HG03442 (cell line): ENCODE measurements at regions not wholly inside any gene's neighbourhood (a gene's known extent, or its start where the extent isn't known, plus 50 kb on each side); places are given as distances from the start of the nearest gene placed in this dataset.

Experiments used
- ATAC-seq: cut with Tn5 transposase; IDR thresholded peaks from one replicate; pipeline ENCODE4 v1.9.1; 2021; ENCODE audit warnings: mild to moderate bottlenecking, moderate library complexity; ENCODE audit not compliant: unreplicated experiment

DNA sequence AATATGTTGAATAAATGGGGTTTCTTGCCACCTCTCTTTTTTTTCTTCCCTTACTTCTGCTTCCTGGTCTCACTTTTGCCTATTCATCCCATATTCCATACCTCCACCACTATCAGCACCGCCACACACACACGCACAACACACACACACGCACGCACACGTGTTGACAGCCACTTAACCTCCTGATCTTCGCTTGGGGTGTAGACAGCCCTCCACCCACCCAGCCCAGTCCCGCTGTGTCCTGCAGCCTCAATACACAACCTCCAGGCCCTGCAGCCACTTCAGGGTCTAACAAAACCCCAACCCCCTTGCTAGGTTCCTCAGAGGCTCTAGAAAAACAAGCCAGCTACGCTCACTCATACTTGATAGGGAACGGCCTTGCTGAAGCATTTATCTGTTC, 72.3 kb downstream of the LINC00237 start:
- no peak for ATAC-seq

- ATAC-seq: no peak
These were observed 74.5 kb downstream of the LINC00237 start for GRCh38 chr20:21031666-21032065.

DNA sequence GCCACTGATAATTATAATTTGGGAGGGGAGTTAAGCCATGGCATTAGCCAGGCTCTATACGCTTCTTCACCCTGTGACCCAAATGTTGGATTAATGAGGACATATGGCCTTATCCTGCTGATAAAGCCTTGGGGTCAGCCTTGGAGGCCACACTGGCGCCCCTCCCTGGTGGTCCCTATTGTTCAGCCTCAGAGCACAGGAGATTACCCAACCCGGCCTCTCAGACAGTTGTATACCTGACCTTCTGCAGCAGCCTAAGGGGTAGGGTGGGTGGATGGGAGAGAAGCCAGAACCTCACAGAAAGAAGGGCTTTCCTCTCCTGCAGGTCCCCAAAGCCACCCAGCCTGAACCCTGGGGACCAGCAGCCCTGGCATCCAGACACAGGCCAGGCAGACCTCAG, 76.8 kb downstream of the LINC00237 start:
- ATAC-seq: no peak

DNA sequence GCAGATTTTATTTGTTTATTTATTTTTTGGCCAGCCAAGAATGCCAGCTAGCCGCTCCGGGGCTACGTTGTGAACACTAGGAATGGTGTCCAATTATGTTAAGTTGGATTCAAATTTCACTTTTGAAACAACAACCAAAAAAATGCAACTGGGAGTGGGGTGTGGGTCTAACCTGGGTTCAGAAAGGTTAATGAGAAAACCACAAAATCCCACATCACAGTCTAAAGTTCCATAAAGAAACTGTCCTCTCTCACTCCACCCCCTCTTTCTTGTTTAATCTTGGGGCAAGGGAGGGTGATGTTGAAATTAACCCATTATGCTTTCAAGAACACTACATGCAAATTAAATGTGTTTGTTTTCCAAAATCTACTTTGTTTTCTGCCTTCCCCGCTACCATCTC, 77.2 kb downstream of the LINC00237 start:
- no peak for ATAC-seq

DNA sequence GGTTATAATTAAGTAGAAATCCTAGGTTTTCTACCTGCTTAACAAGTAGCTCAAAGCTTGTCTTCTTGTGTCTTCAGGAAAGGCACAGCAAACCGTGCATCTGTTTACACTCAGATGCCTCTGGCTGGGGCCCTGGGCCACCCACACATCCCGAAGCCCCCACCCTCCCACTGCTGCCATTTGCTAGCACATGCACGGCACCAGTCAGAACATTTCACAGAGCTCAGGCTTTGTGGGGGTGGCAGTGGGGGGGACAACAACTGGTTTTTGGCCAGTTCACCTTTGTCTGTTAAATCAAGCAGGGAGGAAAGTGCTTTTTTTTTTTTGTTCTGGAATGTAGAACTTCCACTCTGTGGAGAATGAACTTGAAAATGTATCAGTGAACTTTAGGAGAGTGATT, 77.7 kb downstream of the LINC00237 start:
- no peak for ATAC-seq

GRCh38 chr20:21027569-21027968, 78.6 kb downstream of the LINC00237 start:
- ATAC-seq: no peak

GRCh38 chr20:21026951-21027350, 79.2 kb downstream of the LINC00237 start:
- ATAC-seq: no peak

DNA sequence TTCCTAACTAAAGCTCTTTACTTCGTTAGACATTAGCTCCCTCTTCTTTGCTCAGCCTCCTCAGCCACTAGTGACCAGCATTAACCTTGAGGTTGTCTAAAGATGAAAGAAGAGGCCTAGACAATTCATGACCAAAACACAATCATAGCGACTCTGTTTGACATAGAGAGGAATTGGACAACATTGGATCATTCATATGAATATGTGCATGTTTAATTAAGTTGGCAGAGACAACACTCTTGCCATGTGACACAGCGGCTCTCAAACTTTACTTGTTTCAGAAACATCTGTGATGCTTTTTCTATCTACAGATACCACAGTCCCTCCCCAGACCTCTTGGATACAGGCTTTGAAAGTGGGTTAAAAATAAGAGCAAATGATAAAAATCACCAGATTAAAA, 81.7 kb downstream of the LINC00237 start:
- ATAC-seq: no peak

DNA sequence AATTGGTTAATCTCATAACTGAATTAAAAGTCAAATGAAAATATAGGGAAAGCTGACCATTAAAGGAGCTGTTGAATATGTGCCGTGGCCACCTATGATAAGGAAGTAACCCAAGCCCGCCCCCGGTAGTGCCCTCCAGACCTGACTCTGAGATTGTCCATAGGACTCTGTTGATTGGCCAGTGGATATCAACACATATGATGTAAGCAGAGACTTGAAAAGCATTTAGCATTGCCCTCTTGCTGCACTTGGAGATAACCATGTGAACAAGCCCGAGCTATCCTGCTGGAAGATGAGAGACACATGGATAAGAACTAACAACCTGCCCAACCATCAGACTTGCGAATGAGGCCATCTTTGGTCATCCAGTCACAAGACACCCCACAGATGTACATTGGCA, 83.2 kb downstream of the LINC00237 start:
- ATAC-seq: no peak

DNA sequence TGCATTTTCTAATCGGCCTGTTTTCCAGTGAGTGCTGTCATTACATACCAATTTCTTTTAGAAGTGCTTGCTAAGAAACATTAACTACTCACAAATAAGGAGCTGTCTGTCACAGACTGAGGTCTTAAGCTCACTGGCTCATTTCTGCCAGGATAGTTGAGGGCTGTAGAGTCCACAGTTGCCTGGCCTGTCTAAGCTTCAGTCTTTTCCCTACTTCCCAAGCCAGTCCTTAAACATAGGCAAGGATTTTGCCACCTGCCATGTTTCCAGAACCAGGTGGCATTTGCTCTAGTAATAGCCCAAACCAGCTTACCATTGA, 84.7 kb downstream of the LINC00237 start:
- ATAC-seq: no peak

- no peak for ATAC-seq
These were observed 85.3 kb downstream of the LINC00237 start for GRCh38 chr20:21020659-21021471.

DNA sequence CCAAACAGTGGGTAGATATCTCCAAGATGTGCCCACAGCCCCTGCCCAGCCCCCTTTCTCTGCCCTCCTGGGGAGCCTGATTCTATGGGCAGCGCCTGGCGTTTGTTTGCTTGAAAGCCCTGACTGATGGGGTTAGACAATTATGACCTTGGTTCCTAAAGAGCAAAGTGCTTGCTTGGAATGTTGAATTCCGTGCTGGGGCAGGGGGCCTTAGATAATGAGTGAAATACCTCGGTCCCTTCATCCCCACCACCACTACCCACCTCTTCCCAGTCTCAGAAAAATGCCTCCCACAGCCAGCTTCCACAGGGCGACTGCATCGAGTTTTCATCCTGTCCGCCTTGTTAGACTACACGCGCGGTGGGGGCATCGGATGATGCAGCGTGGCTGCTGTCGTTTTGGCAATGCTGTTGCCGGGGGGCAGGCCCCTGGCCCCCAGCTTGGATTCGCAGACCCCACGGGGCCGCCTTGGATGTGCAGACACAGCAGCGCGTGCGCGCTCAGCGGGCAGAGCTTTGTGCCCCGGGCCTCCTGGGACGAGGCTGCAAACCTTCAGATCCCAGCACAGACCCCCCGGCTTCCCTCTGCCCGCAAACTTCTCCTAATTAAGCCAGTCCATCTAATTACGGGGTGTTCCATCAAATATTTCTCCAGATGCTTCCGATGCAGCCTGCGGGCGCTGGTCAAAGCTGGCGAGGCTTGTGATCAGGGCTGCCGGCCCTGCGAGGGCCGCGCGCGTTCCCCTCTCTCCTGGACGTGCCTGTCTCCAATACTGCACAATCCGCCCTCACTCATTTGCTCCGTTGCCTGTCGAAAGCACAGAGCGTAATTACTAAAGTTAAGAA, 86.1 kb downstream of the LINC00237 start:
- no peak for ATAC-seq

GRCh38 chr20:21019468-21019813, 86.7 kb downstream of the LINC00237 start:
- ATAC-seq: no peak

DNA sequence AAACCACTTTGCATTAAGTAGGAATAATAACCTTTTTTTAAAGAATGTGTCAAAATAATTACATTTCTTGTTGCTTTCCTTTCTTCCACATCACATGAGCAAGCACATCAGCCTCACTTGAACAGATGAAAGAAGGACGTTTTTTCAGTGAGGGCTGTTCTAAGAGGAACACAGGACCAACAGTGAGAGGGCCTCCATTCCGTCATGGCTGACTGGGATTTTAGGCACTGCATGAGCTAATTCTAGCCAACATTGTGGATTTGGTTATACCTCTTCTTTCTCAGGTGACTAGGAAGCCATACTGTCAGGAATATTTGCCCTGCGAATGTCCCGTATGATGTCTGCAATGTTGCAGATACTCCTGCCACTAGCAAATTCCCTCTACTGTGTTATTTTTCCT, 87.6 kb downstream of the LINC00237 start:
- no peak for ATAC-seq

DNA sequence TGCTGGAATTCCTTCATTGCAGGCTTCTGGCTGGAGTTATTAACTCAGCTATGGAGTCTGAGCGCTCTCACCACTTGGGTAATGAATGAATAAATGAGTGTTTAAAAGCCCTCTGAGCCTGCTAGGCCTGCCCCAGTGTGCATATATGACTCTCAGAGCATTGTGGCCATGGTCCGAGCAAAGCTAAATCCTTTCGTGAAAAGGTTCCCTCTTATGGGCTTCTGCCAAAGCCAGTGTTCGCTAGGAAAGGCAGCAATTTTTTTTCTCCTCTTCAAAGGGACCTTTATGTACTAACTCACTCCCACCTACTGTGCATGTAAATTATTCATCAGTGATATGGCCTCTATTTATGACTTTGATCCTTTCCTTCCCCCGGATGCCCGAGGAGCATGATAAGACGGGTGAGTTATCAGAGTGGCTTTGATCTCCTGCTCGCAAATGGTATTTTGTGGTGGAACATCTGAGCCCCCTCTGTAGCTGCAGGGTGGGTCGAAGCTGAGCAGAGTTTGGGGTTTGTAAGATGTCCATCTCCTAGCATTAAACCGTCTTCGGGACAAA, 88.6 kb downstream of the LINC00237 start:
- no peak for ATAC-seq

GRCh38 chr20:21016751-21017150, 89.4 kb downstream of the LINC00237 start:
- ATAC-seq: no peak

DNA sequence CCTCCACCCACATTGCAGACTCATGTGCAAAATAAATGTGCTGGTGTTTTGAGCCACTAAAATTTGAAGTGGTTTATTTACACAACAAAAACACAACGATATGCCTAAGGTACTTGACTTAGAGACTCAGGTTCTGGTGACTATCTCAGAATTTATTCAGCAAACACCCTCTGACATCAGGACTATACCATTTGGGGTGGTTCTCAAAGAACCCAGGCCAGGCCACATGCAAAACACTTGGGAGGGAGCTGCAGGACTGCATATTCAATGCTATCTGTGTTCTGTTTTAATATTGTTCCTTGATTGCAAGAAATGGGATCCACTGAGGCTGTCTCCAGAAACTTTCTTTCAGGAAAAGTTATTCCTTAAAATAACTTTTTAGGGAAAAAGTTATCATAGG, 91.6 kb downstream of the LINC00237 start:
- ATAC-seq: no peak

DNA sequence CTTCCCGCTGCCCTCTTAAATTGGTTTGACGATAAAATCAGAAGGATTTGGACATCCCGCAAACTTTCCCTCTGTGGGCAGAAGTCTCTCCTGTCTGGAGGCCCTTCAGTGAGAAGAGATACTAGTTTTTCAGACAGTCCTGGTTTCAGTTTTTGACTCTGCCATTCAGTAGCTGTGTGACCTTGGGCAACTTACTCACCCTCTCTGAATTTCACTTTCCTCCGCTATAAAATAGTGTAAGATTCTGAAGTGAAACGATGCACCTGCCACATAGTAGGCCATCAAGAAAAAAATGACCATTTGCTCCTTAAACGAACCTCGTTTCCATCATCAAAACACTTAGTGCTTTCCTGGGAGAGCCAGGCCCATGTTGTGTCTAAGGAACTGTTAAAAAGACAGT, 97.2 kb downstream of the LINC00237 start:
- ATAC-seq: no peak

DNA sequence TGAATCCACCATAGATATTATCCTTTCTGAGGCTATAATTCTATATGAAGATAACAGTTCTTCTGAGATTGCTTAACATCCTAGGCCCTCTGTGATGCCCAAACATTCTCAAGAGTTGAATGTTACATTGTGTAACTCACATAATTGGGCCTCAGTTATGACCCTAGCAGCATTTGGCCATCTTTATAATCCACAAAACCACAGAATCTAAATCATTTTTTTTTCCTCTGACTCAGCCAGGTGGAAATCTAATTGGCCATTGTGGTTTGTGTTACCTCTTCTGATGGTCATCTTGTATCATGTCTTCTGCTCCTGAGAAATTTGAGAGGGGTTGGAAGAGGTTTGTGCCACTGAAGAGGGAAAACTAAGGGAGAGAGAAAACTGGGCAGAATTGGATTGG, 99.5 kb downstream of the LINC00237 start:
- no peak for ATAC-seq

DNA sequence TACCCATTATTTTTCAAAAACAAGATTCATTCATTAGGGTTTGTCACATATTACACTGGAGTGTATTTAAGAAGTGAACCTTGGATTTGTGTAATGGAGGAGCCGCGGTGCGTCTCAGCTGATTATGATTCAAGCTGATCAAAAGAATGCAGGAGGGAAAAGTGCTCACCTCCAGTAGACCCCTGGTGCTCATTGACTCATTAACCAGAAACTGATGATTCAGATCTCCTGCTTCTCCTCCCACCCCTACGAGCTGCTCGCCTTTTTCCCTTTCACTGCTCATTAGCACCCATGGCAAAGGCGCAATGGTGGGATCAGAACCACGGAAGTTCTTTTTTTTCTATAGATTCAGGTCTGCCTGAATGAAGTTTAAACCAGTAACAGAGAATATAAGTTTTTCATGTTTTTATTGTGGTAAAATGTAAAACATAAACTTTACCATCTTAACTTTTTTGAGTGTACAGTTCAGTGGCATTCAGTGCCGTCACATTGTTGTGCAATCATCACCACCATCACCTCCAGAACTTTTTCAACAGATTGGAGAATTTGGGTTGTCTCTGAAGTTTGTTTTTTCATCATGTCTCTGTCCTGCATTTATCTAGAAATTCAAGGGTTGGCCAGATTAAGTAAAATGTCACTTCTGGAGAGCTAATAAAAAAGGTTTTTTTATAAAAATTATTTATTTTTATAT, 101.6 kb downstream of the LINC00237 start:
- no peak for ATAC-seq

GRCh38 chr20:21003902-21004301, 102.3 kb downstream of the LINC00237 start:
- ATAC-seq: no peak

DNA sequence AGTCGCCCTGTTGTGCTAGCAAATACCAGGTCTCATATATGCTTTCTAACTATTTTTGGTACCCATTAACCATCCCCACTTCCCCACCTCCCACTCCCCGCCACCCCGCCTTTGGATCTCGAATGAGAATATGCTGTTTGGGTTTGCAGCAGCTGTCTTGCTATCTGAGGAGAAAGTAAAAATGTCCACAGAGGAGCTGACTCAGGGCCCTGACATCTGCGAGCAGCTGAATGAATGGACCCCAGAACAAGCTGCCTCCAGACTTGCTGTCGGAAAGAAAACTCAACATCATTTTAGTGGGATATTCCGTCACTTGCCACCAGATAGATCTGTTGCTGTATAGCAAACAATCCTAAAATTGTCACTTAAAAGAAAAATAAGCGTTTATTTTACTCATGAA, 103.7 kb downstream of the LINC00237 start:
- ATAC-seq: no peak
